CD4-positive, alpha-beta T cell (primary cell): ENCODE measurements at regions not wholly inside any gene's neighbourhood (a gene's known extent, or its start where the extent isn't known, plus 50 kb on each side); places are given as distances from the start of the nearest gene placed in this dataset.

Source experiments
- ATAC-seq: fragments of 200-7000 bp; cut with Tn5 transposase; one replicate; pipeline ENCODE4 v1.10.0; 2022; ENCODE audit warnings: mild to moderate bottlenecking; ENCODE audit not compliant: poor library complexity
- CTCF ChIA-PET: fragments of 350-600 bp; sonication (Branson Sonifier 250); formaldehyde crosslinking; loops from one replicate; lab custom pipeline; 2021; ENCODE audit warnings: antibody characterized with exemption, inconsistent platforms; lab: Charles Lee
- POLR2A ChIA-PET: fragments of 350-600 bp; sonication (Branson Sonifier 250); formaldehyde crosslinking; loops from one replicate; lab custom pipeline; 2021; ENCODE audit warnings: antibody characterized with exemption, inconsistent platforms; lab: Charles Lee
- DNase-seq, 14 experiments: peaks; one replicate each; pipeline ENCODE4 v3.0.0-alpha.2; 2013 to 2020; ENCODE audit warnings: mixed read lengths in 2 of 14
- H3K27ac ChIP-seq, 2 donors: one replicate each; pipeline versions ENCODE4 v1.5.1 to v1.7.0; 2013; ENCODE audit warnings: low read length in 2 of 2, low read depth in 1 of 2, mild to moderate bottlenecking in 1 of 2
- H3K27me3 ChIP-seq, 2 experiments: 1 replicate in 1 of 2; 2 replicates in 1 of 2; pipeline versions ENCODE4 v1.6.1 to v1.7.0; 2013; ENCODE audit warnings: low read length in 2 of 2, control low read depth in 1 of 2, mild to moderate bottlenecking in 1 of 2, moderate library complexity in 1 of 2; ENCODE audit not compliant: insufficient read depth in 2 of 2, control insufficient read depth in 1 of 2
- H3K36me3 ChIP-seq: one replicate; pipeline ENCODE4 v1.6.1; 2013; ENCODE audit warnings: low read length, control low read depth; ENCODE audit not compliant: insufficient read depth
- H3K4me1 ChIP-seq: one replicate; pipeline ENCODE4 v1.6.1; 2013; ENCODE audit warnings: low read length, control low read depth; ENCODE audit not compliant: insufficient read depth
- H3K4me3 ChIP-seq: one replicate; pipeline ENCODE4 v1.5.1; 2013; ENCODE audit warnings: mild to moderate bottlenecking, low read length, moderate library complexity
- H3K9me3 ChIP-seq, 2 experiments: 1 replicate in 1 of 2; 2 replicates in 1 of 2; pipeline versions ENCODE4 v1.6.1 to v1.7.0; 2013; ENCODE audit warnings: low read length in 2 of 2, mild to moderate bottlenecking in 2 of 2, control low read depth in 1 of 2, moderate library complexity in 1 of 2; ENCODE audit not compliant: control insufficient read depth in 1 of 2, insufficient read depth in 1 of 2
- H3K27ac Mint-ChIP-seq: one replicate; pipeline ENCODE4 v1.8.0; 2020; ENCODE audit warnings: mixed read lengths
- H3K27me3 Mint-ChIP-seq: one replicate; pipeline ENCODE4 v1.8.0; 2021; ENCODE audit warnings: mixed read lengths
- H3K36me3 Mint-ChIP-seq: one replicate; pipeline ENCODE4 v1.8.0; 2021; ENCODE audit warnings: low read depth, mixed read lengths
- H3K4me1 Mint-ChIP-seq: one replicate; pipeline ENCODE4 v1.8.0; 2021; ENCODE audit warnings: low read depth, mixed read lengths
- H3K4me3 Mint-ChIP-seq: one replicate; pipeline ENCODE4 v1.8.0; 2020; ENCODE audit warnings: mild to moderate bottlenecking, mixed read lengths
- H3K9me3 Mint-ChIP-seq: one replicate; pipeline ENCODE4 v1.8.0; 2020; ENCODE audit warnings: mixed read lengths
- intact Hi-C, 2 experiments: fragments of 100-400 bp; cut with DNase I in 1 of 2; cut with micrococcal nuclease in 1 of 2; formaldehyde crosslinking; loops; one replicate each; pipeline versions ENCODE4 v1.15.1 to v1.9.0; 2023 to 2025; cut with DNase I, micrococcal nuclease
- TF ChIP-seq, protein P1 (sequence below): fragments of 200-600 bp; IDR thresholded peaks from one replicate; pipeline ENCODE4 v1.8.0; 2022; ENCODE audit warnings: antibody characterized with exemption, mild to moderate bottlenecking

DNA sequence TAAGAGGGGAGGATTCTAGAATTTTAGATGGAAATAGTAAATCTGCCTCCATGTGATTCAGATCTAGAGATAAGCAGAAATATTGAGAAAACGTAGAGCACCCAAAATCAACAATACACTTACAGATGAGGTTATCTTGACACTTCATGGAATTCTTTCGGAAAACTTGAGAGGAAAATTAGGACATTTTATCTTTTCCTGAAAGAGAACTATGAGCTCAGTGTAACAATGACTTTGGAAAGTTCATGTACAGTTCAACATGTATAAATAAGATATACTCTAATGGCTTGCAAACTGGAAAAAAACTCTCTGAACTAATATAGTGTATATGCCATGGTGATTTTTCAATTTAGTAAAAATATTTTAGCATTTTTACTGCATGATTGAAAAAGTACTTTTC, 338.1 kb upstream of the NEGR1 start:
- H3K27ac Mint-ChIP-seq, result no peak overlapping the region
- POLR2A ChIA-PET, result no interaction called here

DNA sequence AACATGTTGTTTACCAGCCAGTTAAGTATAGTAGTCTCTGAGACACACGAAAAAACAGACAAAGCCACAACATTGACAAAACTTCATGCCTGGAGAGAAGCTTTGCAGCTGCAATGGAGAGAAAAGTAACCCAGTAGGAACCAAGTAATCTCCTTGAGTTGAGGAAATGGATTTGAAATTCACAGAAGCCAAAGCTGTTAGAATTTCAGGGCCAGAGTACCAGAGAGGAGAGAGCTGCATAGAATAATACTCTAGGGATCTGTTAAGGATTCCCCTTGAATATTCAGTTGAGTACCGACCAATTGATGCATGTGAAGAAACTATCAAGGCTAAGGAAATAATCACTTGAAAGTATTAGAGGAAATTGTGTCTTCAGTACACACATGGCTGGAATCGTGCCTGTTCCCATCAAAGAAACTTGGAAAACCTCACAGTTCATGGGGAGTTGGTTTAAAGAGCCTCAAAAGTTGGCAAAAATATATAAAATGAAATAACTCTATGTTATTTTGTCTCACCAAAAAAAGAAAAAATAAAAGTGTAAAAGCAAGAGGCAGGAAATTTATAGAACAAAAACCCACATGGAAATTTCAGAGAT, 324.0 kb upstream of the NEGR1 start:
- Mint-ChIP-seq H3K9me3 (no peaks in the 10 kb centered on the region), H3K4me3 (no peak overlapping the region), H3K27ac (no peak overlapping the region), H3K4me1 (no peaks in the 10 kb centered on the region), H3K27me3 (no peaks in the 10 kb centered on the region), H3K36me3 (no peaks in the 10 kb centered on the region)
- TF ChIP-seq, protein P1, sequence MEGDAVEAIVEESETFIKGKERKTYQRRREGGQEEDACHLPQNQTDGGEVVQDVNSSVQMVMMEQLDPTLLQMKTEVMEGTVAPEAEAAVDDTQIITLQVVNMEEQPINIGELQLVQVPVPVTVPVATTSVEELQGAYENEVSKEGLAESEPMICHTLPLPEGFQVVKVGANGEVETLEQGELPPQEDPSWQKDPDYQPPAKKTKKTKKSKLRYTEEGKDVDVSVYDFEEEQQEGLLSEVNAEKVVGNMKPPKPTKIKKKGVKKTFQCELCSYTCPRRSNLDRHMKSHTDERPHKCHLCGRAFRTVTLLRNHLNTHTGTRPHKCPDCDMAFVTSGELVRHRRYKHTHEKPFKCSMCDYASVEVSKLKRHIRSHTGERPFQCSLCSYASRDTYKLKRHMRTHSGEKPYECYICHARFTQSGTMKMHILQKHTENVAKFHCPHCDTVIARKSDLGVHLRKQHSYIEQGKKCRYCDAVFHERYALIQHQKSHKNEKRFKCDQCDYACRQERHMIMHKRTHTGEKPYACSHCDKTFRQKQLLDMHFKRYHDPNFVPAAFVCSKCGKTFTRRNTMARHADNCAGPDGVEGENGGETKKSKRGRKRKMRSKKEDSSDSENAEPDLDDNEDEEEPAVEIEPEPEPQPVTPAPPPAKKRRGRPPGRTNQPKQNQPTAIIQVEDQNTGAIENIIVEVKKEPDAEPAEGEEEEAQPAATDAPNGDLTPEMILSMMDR, result no peak
- Histone ChIP-seq H3K9me3 (no peaks in the 10 kb centered on the region), H3K4me3 (no peak overlapping the region), H3K27me3 (no peaks in the 10 kb centered on the region), H3K27ac (no peak overlapping the region), H3K4me1 (no peaks in the 10 kb centered on the region), H3K36me3 (no peaks in the 10 kb centered on the region)
- CTCF ChIA-PET, result no interaction called here
- DNase-seq (no peak), ATAC-seq (no peak)
- intact Hi-C loops, result no loop called here
- POLR2A ChIA-PET, result no interaction called here

More for the DNA sequence above, 338.1 kb upstream of the NEGR1 start:
- Mint-ChIP-seq H3K27me3 (no peaks in the 10 kb centered on the region), H3K4me1 (no peaks in the 10 kb centered on the region), H3K36me3 (no peaks in the 10 kb centered on the region), H3K9me3 (no peaks in the 10 kb centered on the region), H3K4me3 (no peak overlapping the region)
- Histone ChIP-seq H3K36me3 (no peaks in the 10 kb centered on the region), H3K9me3 (peaks cover 0 to 5% of the 10 kb centered on the region in 2 experiments), H3K27me3 (no peaks in the 10 kb centered on the region), H3K4me1 (no peaks in the 10 kb centered on the region), H3K27ac (no peak overlapping the region), H3K4me3 (no peak overlapping the region)
- intact Hi-C loops, result no loop called here
- CTCF ChIA-PET, result no interaction called here
- no peak for ATAC-seq
- no peak for DNase-seq
- TF ChIP-seq, protein P1, result no peak

DNA sequence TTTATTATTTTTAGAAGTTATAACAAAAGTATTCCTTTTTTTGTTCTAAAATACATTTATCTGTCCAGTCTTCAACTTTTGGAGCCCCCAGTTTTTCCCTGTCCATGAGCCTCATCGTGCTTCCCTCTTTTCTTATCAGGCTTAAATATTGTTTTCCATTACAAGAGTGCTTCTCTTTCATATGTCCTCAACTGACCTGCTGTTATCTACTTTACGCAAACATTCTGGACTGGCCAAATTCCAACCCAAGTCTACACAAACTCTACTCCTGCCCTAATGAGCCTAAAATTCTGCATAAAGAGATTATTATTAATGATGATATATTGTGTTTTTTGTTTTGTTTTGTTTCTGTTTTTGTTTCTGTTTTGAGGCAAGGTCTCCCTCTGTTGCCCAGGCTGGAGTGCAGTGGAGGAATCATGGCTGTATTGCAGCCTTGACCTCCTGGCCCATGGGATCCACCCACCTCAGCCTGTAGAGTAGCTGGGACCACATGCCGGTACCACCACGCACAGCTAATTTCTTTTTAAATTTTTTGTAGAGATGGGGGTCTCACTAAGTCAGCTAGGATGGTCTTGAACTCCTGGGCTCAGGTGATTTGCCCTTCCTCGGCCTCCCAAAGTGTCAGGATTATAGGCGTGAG, 318.8 kb upstream of the NEGR1 start:
- Mint-ChIP-seq H3K9me3 (no peaks in the 10 kb centered on the region), H3K27me3 (no peaks in the 10 kb centered on the region), H3K4me1 (no peaks in the 10 kb centered on the region), H3K4me3 (no peak overlapping the region), H3K36me3 (no peaks in the 10 kb centered on the region), H3K27ac (no peak overlapping the region)
- ATAC-seq (no peak), DNase-seq (no peak)
- Histone ChIP-seq H3K27ac (no peak overlapping the region), H3K36me3 (no peaks in the 10 kb centered on the region), H3K27me3 (no peaks in the 10 kb centered on the region), H3K4me3 (no peak overlapping the region), H3K4me1 (no peaks in the 10 kb centered on the region), H3K9me3 (no peaks in the 10 kb centered on the region)
- intact Hi-C loops, result no loop called here
- POLR2A ChIA-PET, result no interaction called here
- CTCF ChIA-PET, result no interaction called here
- TF ChIP-seq, protein P1, result no peak
